ENCODE measurements at regions not wholly inside any gene's neighbourhood (a gene's known extent, or its start where the extent isn't known, plus 50 kb on each side); places are given as distances from the start of the nearest gene placed in this dataset.
"Not testable (repeated sequence)": the region's sequence is repeated elsewhere in the genome, so short reads cannot be mapped to it uniquely, and the experiment has no call there.

DNA sequence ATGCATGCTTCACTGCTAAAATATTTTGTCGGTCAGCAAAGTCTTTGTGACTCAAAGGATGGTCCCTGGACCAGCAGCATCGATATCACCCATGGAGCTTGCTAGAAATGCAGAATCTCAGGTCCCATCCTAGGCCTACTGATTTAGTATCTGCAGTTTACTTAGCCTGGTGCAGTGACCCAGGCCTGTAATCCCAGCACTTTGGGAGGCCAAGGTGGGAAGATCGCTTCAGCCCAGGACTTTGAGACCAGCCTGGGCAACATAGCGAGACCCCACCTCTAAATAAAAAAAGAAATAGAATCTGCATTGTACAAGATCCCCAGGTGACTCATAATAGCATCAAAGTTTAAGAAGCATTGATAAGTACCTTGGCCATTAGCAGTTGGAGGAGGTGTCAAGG, 248.7 kb downstream of the CD83 start:
- DNase-seq (ENCODE audit: low read depth) = no peak

GRCh38 chr6:14366872-14367271, 249.3 kb downstream of the CD83 start:
- no peak for DNase-seq (ENCODE audit: low read depth)

DNA sequence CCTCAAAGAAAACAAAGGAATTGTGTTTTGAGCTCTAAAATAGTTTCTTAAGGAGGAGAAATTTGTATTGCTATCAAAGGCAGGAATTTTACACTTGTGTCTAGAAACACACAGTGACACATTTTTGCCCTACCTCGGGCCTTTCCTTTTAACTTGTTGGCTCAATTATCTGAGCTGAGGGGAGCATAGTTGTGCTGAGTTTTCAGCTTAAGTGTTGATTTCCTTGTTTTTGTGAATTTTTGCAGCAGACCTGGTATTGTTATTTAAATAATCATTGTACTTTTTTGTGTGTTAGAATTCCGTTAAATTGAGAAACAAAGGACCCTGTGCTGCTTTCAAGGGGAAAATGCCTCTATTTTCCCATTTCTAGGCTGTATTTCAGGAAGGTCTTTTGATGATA, 249.7 kb downstream of the CD83 start:
- DNase-seq (ENCODE audit: low read depth) = no peak

DNA sequence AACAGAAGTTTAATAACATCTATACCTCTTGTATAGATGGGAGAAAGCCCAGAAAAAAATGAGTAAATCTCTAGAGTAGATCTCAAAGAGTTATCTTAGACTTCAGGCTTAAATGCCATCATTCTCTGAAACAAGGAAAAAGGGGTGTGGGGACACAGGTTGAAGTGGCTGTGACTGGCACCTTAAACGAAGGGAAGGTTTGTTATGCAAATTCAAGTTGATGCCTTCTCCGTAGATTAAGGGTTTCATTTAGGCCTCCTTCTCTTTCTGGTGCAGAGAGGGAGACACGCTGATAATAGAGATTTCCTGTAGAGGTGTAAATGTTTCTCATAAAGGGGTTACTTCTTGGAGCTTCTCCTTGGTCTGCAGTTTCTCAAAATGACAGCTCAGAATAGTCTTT, 252.1 kb downstream of the CD83 start:
- DNase-seq (ENCODE audit: low read depth) = no peak

- DNase-seq (ENCODE audit: low read depth) = no peak
Observed at GRCh38 chr6:14371530-14371929, 254.0 kb downstream of the CD83 start.

DNA sequence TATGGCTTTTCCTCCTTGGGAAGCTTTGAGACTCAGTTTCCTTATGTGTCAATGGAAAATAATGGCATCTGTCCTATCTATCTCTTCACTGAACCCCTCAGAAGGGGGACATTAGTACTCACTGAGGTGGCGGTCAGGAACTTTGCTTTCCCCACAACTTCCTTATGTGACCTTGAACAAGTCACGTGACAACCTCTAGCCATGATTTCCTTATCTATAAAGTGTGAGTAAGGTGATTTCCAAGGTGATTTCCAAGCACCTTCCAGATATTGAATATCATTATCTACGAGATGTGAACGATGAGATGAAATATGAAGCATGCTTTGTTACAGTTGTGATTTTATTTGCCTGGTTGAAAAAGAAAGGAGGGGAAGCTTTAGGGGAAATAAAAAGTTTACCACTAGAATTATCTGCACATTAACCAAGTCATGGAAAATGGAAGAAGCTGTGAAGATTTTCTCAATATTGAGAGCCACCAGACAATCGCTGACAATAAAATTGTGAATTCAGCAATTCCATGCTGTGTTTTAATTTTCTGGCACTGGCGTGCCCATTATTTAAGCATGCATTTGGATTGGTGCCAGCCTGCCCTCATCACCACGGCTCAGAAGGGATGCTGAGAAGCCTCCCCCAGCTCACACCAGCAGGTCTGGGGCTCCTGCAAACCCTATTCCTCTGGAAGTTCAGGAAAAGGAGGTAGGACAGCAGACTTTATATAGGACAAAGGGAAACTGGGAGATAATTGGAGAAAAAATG, 255.3 kb downstream of the CD83 start:
- DNase-seq (ENCODE audit: low read depth) = no peak

GRCh38 chr6:14373648-14374437, 256.3 kb downstream of the CD83 start:
- DNase-seq (ENCODE audit: low read depth) = no peak

DNA sequence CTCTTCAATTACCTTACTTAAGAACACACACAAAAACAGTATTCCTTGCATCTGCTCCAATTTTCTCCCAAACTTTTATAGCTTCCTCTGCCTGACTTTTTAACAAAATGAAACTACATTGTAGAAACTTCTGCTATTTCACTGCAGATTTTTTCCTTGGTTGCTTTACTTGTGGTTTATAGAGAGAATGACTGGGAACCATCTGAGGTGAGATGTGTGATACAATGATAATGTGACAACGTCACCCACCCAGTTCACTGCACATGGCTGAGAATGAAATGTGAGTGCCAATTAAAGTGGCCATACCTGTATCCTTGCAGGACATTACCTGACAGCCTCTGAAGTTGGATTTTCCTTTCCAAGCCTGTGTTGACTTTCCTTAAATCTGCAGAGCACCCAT, 258.4 kb downstream of the CD83 start:
- no peak for DNase-seq (ENCODE audit: low read depth)

GRCh38 chr6:14379568-14379967, 262.0 kb downstream of the CD83 start:
- DNase-seq (ENCODE audit: low read depth) = no peak

DNA sequence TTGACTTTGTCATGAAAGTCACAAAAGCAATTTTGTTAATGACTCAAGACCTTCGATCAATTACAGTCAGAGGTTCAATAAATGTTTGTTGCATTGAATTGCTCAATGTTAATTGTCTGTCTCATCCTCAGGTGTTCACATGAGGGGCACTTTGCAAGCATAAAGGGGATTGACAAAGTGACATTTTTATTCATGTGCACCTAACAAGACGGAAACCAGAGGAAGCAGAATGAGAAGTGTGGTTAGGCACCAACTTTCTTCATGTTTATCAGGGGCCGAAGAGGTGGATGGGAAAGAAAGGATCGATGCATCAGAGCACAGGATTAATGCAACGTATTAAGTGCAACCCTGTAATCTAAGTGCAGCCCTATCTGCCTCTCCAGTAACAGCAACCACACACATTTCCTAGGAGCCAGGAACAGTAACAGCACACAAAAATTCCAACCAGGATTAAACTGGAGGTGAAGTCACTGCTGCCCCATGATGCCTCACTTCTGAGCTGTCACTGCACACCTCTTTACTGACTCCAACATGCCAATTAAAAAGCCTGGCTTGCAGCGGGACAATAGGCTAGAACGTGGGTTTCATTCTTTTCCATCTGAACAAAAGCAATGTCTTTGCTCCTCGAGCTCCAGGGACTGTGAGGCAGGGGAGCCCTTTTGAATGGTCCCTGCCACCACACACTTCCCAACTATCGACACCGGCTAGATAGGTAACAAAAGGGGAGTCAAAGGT, 262.7 kb downstream of the CD83 start:
- no peak for DNase-seq (ENCODE audit: low read depth)

DNA sequence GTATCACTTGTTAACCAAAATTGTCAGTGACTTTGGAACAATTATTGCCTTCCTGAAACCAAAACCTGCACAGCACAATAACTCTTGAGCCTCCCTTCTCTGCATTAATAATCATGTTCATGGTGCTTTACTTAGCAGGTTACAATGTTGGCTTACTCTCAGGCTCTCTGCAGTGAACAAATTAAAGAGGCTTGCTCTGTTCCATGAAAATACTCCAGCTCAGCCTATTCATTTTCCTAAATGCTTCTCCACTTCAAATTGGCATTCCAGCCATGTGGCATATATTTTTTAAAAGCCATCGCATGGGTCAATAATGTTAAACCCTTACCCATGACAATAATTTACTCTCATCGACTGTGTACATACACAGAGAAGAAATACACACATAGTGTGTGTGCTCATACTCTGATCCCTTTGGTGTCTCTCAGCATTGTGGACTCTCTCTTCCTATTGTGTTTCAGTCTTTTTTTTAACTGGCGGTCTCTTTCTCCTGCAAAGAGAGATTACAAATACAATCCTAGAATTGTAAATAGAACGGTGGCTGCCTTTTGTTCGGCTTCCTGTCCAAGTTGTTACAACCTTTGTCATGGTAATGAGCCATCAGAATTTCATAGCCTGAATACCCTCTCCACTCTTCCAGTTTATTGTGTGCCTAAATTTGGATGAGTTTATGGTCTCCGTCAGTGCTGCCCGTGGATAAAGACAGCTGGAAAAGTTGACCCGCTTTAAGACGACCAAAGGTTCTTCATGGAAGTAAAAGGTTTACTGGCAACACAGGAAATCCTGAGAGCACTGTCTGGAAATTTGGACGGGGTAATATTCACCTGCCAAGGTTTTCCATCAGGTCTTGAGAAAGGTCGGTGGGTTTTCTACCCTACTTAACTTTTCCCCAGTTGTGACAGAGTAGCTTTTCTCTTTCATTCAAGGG, 263.6 kb downstream of the CD83 start:
- no peak for DNase-seq (ENCODE audit: low read depth)

DNA sequence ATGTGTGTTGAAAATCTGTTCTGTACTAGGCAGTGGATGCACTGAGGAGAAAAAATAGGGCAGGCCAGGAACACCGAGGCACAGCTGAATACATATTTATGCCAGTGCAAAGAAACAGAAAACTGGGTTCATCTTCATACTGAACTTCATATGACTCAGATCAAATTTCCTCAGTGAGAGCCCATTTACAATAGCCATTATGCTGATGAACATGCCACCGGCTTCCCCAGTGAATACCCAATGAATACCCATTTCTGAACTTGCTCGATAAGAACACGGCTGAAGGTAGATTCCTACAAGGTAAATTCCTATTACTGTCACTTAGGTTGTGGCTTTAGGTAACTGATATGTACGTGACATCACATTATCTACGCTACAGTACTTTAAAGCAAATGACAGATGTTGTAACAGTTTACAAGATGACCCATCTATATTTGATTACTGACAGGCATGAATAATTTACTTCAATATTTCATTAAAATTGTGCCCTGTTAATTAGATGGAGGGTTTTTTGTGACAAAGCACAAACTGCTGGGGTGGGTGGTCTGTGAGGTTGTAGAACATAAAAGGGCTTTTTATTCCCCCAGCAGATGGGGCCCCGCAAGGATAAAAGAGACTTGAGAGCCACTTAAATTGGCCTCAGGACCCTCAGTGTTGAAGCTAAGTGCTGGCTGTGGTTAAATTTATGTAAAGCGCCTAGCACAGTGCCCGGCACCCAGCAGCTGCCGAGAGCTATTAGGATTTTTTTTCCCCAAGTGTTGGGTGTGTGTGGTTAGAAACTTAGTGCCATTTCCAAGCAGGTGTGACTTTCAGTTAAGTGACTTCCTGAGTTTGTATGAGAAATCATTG, 264.5 kb downstream of the CD83 start:
- no peak for DNase-seq (ENCODE audit: low read depth)

GRCh38 chr6:14382678-14383236, 265.2 kb downstream of the CD83 start:
- DNase-seq (ENCODE audit: low read depth) = no peak

DNA sequence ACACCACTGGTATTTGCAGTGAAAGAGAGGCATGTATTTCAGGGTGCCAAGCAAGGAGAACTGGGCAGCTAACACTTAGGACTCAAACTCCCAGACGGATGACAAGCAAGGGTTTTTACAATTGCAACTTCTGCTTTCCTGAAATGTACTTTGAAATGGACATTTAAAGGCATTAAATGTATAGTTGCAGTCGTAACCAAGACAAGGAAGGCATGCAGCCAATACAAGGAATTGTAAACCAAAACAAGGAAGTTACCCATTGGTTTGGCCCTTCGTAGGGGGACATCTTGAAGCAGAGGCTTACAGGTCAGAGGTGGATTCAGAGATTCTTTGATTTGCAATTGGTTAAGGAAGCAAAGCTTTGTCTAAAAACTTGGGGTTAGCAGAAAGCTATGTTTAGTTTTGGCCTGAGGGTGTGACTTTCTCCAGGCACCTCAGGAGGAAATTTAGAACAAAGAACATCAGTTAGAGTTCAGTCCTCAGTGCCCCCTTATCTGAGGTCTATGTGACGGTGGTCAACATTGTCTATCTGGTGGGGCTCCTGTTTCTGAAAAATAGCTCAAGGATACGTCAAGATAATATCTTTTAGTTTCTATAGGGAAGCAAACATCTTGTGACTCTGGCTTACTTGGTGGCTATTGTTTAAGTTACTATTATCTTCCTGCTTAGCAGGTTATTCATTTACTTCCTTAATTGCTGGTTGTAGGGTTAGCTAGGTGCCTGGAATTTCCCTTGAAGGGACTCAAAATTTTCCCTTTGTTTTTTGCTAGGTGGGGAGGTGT, 266.0 kb downstream of the CD83 start:
- no peak for DNase-seq (ENCODE audit: low read depth)

- DNase-seq (ENCODE audit: low read depth) = no peak
Observed at GRCh38 chr6:14384175-14384949, 266.8 kb downstream of the CD83 start.

DNA sequence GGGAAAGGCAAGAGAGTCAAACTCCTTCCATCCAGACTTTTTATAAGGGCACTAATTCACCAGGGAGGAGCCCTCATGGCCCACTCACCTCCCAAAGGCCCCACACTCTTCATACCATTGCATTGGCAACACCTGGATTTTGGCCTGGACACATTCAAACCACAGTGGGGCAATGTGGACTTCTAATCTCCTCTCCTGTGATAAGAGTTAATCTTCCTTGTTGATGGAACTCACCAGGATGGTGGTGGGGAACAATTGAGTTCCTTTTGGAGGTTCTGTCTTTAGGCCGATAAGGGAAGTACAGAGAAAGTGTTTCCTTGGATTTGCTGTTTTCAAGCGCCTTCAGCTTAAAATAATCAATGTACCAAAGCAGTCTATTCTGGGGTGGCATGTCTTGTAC, 268.7 kb downstream of the CD83 start:
- DNase-seq (ENCODE audit: low read depth) = no peak

- DNase-seq (ENCODE audit: low read depth) = no peak
Observed at GRCh38 chr6:14386668-14387067, 269.1 kb downstream of the CD83 start.

DNA sequence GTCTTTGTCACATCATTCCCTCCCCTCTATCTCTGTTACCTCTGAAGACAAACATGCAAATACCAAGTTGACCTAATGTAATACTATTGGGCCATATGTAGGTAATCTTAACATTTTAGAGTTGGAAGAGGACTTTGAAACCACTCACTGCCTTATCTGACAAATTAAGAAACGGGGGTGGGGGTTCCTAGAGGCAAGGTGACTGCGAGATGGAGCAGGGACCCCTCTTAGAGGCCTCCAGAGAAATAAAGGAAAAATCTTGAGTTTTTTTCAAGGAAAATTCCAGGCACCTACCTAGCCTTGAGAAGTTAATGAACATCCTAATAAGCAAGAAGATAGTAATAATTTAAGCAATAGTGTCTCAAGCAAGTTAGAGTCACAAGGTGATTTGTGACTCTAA, 270.8 kb downstream of the CD83 start:
- DNase-seq (ENCODE audit: low read depth) = no peak

DNA sequence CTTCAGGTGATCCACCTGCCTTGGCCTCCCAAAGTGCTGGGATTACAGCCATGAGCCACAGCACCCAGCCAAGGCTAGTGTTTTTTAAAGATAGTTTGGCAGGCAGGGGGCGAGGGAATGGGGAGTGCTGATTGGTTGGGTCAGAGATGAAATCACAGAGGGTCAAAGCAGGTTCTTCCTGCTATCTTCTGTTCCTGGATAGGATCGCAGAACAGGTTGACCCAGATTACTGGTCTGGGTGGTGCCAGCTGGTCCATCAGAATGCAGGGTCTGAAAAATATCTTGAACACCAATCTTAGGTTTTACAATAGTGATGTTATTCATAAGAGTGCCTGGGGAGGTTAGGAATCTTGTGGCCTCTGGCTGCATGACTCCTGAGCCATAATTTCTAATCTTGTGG, 272.2 kb downstream of the CD83 start:
- DNase-seq (ENCODE audit: low read depth) = not testable (repeated sequence)

All from HS-5 (cell line).